T-helper 1 cell treated with Interleukin-12 subunit alpha and Interleukin-12 subunit beta and Interleukin-4 antibody, amounts not matched to agents 30 μg/mL and 1 μg/mL, for 36 hours (primary cell): ENCODE measurements at regions not wholly inside any gene's neighbourhood (a gene's known extent, or its start where the extent isn't known, plus 50 kb on each side); places are given as distances from the start of the nearest gene placed in this dataset.
A peak's percentile ranks its signal among the peaks of the same experiment; 100 is the strongest.

Experiments used
- H3K27ac Mint-ChIP-seq: one replicate; pipeline ENCODE4 v1.8.0; 2021; ENCODE audit warnings: mild to moderate bottlenecking, mixed read lengths
- H3K27me3 Mint-ChIP-seq: one replicate; pipeline ENCODE4 v1.8.0; 2021; ENCODE audit warnings: low read depth, mixed read lengths
- H3K36me3 Mint-ChIP-seq: one replicate; pipeline ENCODE4 v1.8.0; 2021; ENCODE audit warnings: low read depth, mixed read lengths
- H3K4me1 Mint-ChIP-seq: one replicate; pipeline ENCODE4 v1.8.0; 2021; ENCODE audit warnings: low read depth, mixed read lengths
- H3K4me3 Mint-ChIP-seq: one replicate; pipeline ENCODE4 v1.8.0; 2021; ENCODE audit warnings: mild to moderate bottlenecking, moderate library complexity, mixed read lengths
- H3K9me3 Mint-ChIP-seq: one replicate; pipeline ENCODE4 v1.8.0; 2021; ENCODE audit warnings: mixed read lengths

GRCh38 chr20:17878069-17878911, 90.3 kb downstream of the SNX5 start:
- Mint-ChIP-seq H3K27ac (no peak overlapping the region), H3K4me3 (no peak overlapping the region), H3K36me3 (no peaks in the 10 kb centered on the region), H3K4me1 (peaks cover 8% of the 10 kb centered on the region), H3K9me3 (no peaks in the 10 kb centered on the region), H3K27me3 (peaks cover 18% of the 10 kb centered on the region)

- Mint-ChIP-seq H3K27me3 (peaks cover 18% of the 10 kb centered on the region), H3K4me1 (peaks cover 12% of the 10 kb centered on the region), H3K27ac (no peak overlapping the region), H3K36me3 (no peaks in the 10 kb centered on the region), H3K4me3 (no peak overlapping the region), H3K9me3 (no peaks in the 10 kb centered on the region)
Observed at GRCh38 chr20:17875981-17876385, 92.6 kb downstream of the SNX5 start.

GRCh38 chr20:17875106-17875980, 93.3 kb downstream of the SNX5 start:
- Mint-ChIP-seq H3K27ac (no peak overlapping the region), H3K36me3 (no peaks in the 10 kb centered on the region), H3K4me3 (no peak overlapping the region), H3K9me3 (no peaks in the 10 kb centered on the region), H3K4me1 (peaks cover 12% of the 10 kb centered on the region), H3K27me3 (peaks cover 18% of the 10 kb centered on the region)

- H3K4me1 Mint-ChIP-seq: peaks cover 12% of the 10 kb centered on the region
- peaks cover 18% of the 10 kb centered on the region for H3K27me3 Mint-ChIP-seq
- H3K27ac Mint-ChIP-seq: no peak overlapping the region
- no peak overlapping the region for H3K4me3 Mint-ChIP-seq
- no peaks in the 10 kb centered on the region for H3K9me3 Mint-ChIP-seq
- H3K36me3 Mint-ChIP-seq: no peaks in the 10 kb centered on the region
Observed at GRCh38 chr20:17874271-17875105, 94.1 kb downstream of the SNX5 start.

- H3K4me1 Mint-ChIP-seq: peaks cover 6% of the 10 kb centered on the region
- peaks cover 18% of the 10 kb centered on the region for H3K27me3 Mint-ChIP-seq
- no peak overlapping the region for H3K4me3 Mint-ChIP-seq
- no peak overlapping the region for H3K27ac Mint-ChIP-seq
- H3K9me3 Mint-ChIP-seq: no peaks in the 10 kb centered on the region
- H3K36me3 Mint-ChIP-seq: no peaks in the 10 kb centered on the region
Observed at GRCh38 chr20:17873410-17874270, 95.0 kb downstream of the SNX5 start.

- no peak overlapping the region for H3K4me3 Mint-ChIP-seq
- peaks cover 21% of the 10 kb centered on the region for H3K27me3 Mint-ChIP-seq
- no peaks in the 10 kb centered on the region for H3K9me3 Mint-ChIP-seq
- no peak overlapping the region for H3K27ac Mint-ChIP-seq
- H3K36me3 Mint-ChIP-seq: no peaks in the 10 kb centered on the region
- H3K4me1 Mint-ChIP-seq: peaks cover 5% of the 10 kb centered on the region
Observed at GRCh38 chr20:17872959-17873358, 95.6 kb downstream of the SNX5 start.

- Mint-ChIP-seq H3K9me3 (no peaks in the 10 kb centered on the region), H3K4me3 (no peak overlapping the region), H3K27me3 (peaks cover 18% of the 10 kb centered on the region), H3K36me3 (no peaks in the 10 kb centered on the region), H3K4me1 (peaks cover 5% of the 10 kb centered on the region), H3K27ac (no peak overlapping the region)
Observed at GRCh38 chr20:17872434-17872833, 96.2 kb downstream of the SNX5 start.

GRCh38 chr20:17871886-17872285, 96.7 kb downstream of the SNX5 start:
- Mint-ChIP-seq H3K9me3 (no peaks in the 10 kb centered on the region), H3K4me1 (peaks cover 5% of the 10 kb centered on the region), H3K4me3 (no peak overlapping the region), H3K36me3 (no peaks in the 10 kb centered on the region), H3K27ac (peak overlapping the region; percentile 21), H3K27me3 (peaks cover 17% of the 10 kb centered on the region)

GRCh38 chr20:17871181-17871580, 97.4 kb downstream of the SNX5 start:
- no peak overlapping the region for H3K4me3 Mint-ChIP-seq
- H3K27ac Mint-ChIP-seq: no peak overlapping the region
- H3K9me3 Mint-ChIP-seq: no peaks in the 10 kb centered on the region
- H3K4me1 Mint-ChIP-seq: peaks cover 5% of the 10 kb centered on the region
- no peaks in the 10 kb centered on the region for H3K36me3 Mint-ChIP-seq
- H3K27me3 Mint-ChIP-seq: peaks cover 15% of the 10 kb centered on the region

GRCh38 chr20:17870086-17870740, 98.4 kb downstream of the SNX5 start:
- no peak overlapping the region for H3K27ac Mint-ChIP-seq
- peaks cover 16% of the 10 kb centered on the region for H3K27me3 Mint-ChIP-seq
- H3K4me3 Mint-ChIP-seq: no peak overlapping the region
- no peaks in the 10 kb centered on the region for H3K36me3 Mint-ChIP-seq
- peaks cover 5% of the 10 kb centered on the region for H3K4me1 Mint-ChIP-seq
- H3K9me3 Mint-ChIP-seq: no peaks in the 10 kb centered on the region

GRCh38 chr20:17869295-17869994, 99.1 kb downstream of the SNX5 start:
- Mint-ChIP-seq H3K4me1 (peaks cover 5% of the 10 kb centered on the region), H3K36me3 (no peaks in the 10 kb centered on the region), H3K27ac (no peak overlapping the region), H3K4me3 (no peak overlapping the region), H3K9me3 (no peaks in the 10 kb centered on the region), H3K27me3 (peaks cover 16% of the 10 kb centered on the region)

- H3K4me3 Mint-ChIP-seq: no peak overlapping the region
- no peaks in the 10 kb centered on the region for H3K9me3 Mint-ChIP-seq
- H3K27me3 Mint-ChIP-seq: peaks cover 16% of the 10 kb centered on the region
- peaks cover 5% of the 10 kb centered on the region for H3K4me1 Mint-ChIP-seq
- no peak overlapping the region for H3K27ac Mint-ChIP-seq
- H3K36me3 Mint-ChIP-seq: no peaks in the 10 kb centered on the region
Observed at GRCh38 chr20:17868700-17869231, 99.8 kb downstream of the SNX5 start.
